ENCODE measurements at regions not wholly inside any gene's neighbourhood (a gene's known extent, or its start where the extent isn't known, plus 50 kb on each side); places are given as distances from the start of the nearest gene placed in this dataset.
"Not testable (repeated sequence)": the region's sequence is repeated elsewhere in the genome, so short reads cannot be mapped to it uniquely, and the experiment has no call there.

DNA sequence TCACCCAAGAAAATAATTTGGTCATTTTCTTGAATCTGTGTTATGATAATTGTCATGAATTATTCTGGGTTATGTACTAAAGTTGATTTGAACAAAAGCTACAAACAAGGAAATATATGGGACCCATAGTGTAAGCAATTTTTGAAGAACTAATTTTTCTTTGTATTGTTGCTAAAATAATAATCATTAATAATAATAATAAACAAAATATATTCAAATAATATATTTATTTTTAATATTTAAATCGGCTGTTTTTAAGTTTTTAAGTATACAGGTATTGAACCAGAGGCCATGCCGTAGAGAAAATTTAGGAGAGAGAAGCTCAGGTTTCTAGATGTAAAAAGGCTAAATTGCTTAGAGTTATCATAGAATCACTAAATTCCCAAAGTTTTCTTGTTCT, 747.3 kb downstream of the LUZP2 start:
- DNase-seq (ENCODE audit: low spot score) = no peak
- ChIA-PET POLR2A (ENCODE audit: low non-redundant PET) (no interaction called here), CTCF (no interaction called here)
- no peak overlapping the region for H3K27ac ChIP-seq
- TF ChIP-seq, protein P1, sequence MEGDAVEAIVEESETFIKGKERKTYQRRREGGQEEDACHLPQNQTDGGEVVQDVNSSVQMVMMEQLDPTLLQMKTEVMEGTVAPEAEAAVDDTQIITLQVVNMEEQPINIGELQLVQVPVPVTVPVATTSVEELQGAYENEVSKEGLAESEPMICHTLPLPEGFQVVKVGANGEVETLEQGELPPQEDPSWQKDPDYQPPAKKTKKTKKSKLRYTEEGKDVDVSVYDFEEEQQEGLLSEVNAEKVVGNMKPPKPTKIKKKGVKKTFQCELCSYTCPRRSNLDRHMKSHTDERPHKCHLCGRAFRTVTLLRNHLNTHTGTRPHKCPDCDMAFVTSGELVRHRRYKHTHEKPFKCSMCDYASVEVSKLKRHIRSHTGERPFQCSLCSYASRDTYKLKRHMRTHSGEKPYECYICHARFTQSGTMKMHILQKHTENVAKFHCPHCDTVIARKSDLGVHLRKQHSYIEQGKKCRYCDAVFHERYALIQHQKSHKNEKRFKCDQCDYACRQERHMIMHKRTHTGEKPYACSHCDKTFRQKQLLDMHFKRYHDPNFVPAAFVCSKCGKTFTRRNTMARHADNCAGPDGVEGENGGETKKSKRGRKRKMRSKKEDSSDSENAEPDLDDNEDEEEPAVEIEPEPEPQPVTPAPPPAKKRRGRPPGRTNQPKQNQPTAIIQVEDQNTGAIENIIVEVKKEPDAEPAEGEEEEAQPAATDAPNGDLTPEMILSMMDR (conservative IDR thresholded peaks at IDR 0.05; ENCODE audit: low read depth) = no peak

DNA sequence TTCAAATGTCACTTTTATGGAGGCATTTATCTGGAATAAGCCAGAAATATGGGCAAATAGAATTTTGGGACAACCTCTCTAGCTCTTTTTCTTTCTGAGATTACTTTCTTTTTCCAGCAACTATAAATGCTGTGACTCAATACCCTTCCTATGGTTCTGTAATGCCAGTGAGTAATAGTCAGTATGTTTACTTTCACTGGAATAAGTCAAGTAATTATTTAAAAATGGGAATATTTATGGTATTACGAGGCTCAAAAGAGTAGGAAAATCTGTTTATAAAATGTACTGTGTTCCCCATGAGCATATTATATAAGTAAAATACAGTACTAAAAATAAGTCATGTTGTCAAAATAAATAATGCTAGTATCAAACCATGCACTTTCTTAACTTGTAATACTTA, 750.5 kb downstream of the LUZP2 start:
- CTCF ChIA-PET = no interaction called here
- POLR2A ChIA-PET (ENCODE audit: low non-redundant PET) = no interaction called here
- TF ChIP-seq, protein P1 (conservative IDR thresholded peaks at IDR 0.05; ENCODE audit: low read depth) = no peak
- DNase-seq (ENCODE audit: low spot score) = no peak
- no peak overlapping the region for H3K27ac ChIP-seq

DNA sequence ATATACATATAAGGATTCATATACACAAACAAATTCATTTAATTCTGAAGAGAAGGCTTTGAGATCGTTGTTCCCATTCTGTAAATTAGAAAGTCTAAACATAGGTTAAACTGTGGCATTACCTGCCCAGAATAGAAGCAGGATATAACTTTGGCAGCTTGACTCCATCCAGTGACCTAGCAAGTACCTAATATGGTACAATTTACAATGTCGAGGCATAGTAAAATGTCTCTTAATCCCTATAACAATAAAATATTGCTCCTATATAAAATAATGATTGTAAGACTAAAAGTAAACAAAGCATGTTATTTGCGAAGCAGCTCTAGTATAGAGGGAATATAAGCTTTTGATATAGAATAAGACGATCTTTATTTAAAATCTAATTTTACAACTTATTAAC, 756.0 kb downstream of the LUZP2 start:
- ChIA-PET CTCF (interaction anchor here (0.6 kb wide), 1 partner anchor 374 kb away, joined by 3 read pairs; no protein-coding TSS in a partner anchor), POLR2A (ENCODE audit: low non-redundant PET) (no interaction called here)
- no peak overlapping the region for H3K27ac ChIP-seq
- DNase-seq (ENCODE audit: low spot score) = no peak
- TF ChIP-seq, protein P1 (conservative IDR thresholded peaks at IDR 0.05; ENCODE audit: low read depth) = no peak

DNA sequence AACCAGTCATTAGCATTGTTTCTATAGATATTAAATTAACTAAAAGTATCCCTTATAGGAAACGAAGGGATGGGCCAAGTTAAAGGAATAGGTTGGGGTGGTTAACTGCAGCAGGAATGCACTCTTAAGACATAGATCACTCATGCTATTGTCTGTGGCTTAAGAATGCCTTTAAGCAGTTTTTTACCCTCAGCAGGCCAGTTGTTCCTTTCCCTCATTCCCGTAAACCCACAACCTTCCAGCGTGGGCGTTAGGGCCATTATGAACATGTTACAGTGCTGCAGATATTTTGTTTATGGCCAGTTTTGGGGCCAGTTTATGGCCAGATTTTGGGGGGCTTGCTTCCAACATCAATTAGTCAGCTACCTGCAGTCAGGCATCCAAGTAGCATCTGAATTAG, 767.0 kb downstream of the LUZP2 start:
- DNase-seq (ENCODE audit: low spot score); CTCF ChIA-PET; POLR2A ChIA-PET (ENCODE audit: low non-redundant PET); H3K27ac ChIP-seq: not testable (repeated sequence)

DNA sequence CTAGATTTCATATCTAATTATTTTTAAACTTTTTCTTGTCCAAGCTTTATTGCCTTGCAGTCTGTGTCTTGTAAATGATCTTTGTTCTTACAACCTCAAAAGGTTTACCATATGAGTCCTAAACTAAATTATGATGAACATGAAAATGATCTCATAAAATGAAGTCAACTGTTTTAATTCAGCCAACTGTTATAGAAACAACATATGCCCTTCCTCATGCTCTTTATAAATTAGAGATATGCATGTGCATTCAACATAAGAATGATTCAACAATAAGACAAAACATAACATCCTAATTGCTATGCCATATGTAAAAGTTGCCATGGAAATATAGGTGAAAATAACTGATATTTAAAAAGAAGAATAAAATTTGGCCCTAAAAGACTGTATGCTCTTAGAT, 774.4 kb downstream of the LUZP2 start:
- H3K27ac ChIP-seq = no peak overlapping the region
- POLR2A ChIA-PET (ENCODE audit: low non-redundant PET) = no interaction called here
- CTCF ChIA-PET = interaction anchor here (0.7 kb wide), 1 partner anchor 29 kb away, joined by 3 read pairs; no protein-coding TSS in a partner anchor
- TF ChIP-seq, protein P1 (conservative IDR thresholded peaks at IDR 0.05; ENCODE audit: low read depth) = no peak
- DNase-seq (ENCODE audit: low spot score) = no peak

DNA sequence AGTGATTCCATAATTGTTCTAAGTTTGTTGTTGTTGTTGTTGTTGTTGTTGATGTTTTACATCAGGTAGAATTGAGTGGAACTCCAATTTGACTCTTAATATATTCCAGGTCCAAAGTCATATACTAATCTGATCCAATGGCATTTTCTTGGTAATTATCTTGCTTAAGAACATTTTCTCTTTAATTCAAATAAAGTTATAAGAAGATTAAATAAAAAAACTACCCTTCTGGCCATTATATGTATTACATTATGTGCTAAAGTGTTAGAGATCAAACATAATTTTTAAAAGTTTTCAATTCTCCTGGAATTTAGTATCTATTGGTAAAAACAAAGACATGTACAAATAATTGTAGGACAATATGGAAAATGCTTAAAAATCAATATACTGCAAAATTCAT, 775.4 kb downstream of the LUZP2 start:
- no peak for DNase-seq (ENCODE audit: low spot score)
- CTCF ChIA-PET = no interaction called here
- no peak overlapping the region for H3K27ac ChIP-seq
- POLR2A ChIA-PET (ENCODE audit: low non-redundant PET) = no interaction called here
- TF ChIP-seq, protein P1 (conservative IDR thresholded peaks at IDR 0.05; ENCODE audit: low read depth) = no peak

DNA sequence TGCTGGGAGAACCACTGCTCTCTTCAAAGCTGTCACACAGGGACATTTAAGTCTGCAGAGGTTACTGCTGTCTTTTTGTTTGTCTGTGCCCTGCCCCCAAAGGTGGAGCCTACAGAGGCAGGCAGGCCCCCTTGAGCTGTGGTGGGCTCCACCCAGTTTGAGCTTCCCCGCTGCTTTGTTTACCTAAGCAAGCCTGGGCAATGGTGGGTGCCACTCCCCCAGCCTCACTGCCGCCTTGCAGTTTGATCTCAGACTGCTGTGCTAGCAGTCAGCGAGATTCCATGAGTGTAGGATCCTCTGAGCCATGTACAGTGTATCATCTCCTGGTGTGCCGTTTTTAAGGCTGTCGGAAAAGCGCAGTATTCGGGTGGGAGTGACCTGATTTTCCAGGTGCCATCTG, 784.0 kb downstream of the LUZP2 start:
- CTCF ChIA-PET; DNase-seq (ENCODE audit: low spot score); POLR2A ChIA-PET (ENCODE audit: low non-redundant PET); H3K27ac ChIP-seq: not testable (repeated sequence)

DNA sequence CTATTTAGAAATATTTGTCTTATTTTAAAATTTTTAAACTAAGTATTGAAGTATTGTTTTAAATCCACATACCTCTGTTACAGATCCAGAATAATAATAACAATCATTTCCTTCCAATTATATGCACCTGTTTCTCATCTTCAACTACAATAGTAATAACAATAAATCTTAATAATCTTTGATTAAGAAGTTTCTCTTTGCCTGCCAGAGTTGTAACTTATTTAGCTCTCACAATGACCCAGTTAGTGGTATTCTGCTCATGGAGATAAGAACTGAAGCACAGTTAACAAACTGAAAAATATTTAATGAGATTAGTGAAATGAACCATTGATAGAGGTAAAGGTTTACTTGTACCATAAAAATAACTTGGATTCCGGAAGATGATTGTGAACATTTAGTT, 796.3 kb downstream of the LUZP2 start:
- CTCF ChIA-PET = interaction anchor here (0.5 kb wide), 1 partner anchor 67 kb away, joined by 7 read pairs; no protein-coding TSS in a partner anchor
- no peak overlapping the region for H3K27ac ChIP-seq
- POLR2A ChIA-PET (ENCODE audit: low non-redundant PET) = no interaction called here
- TF ChIP-seq, protein P1 (conservative IDR thresholded peaks at IDR 0.05; ENCODE audit: low read depth) = no peak
- DNase-seq (ENCODE audit: low spot score) = no peak

All from RWPE1 (cell line).